Anterior cingulate cortex (tissue), 58 donors: ENCODE measurements at regions not wholly inside any gene's neighbourhood (a gene's known extent, or its start where the extent isn't known, plus 50 kb on each side); places are given as distances from the start of the nearest gene placed in this dataset.

Source experiments
- DNase-seq, 58 donors: peaks; one replicate each; lab custom pipeline; 2025; lab: John Stamatoyannopoulos, UW

- DNase-seq: no peak
Measured at GRCh38 chr15:98568382-98569017, 79.8 kb upstream of the IGF1R start.

GRCh38 chr15:98570119-98570518, 78.2 kb upstream of the IGF1R start:
- no peak for DNase-seq

GRCh38 chr15:98580572-98580971, 67.8 kb upstream of the IGF1R start:
- no peak for DNase-seq

- no peak for DNase-seq
Measured at GRCh38 chr15:98581715-98582114, 66.6 kb upstream of the IGF1R start.

- DNase-seq: no peak
Measured at GRCh38 chr15:98582900-98583554, 65.3 kb upstream of the IGF1R start.

GRCh38 chr15:98583771-98584430, 64.4 kb upstream of the IGF1R start:
- no peak for DNase-seq

- DNase-seq: no peak
Measured at GRCh38 chr15:98586066-98586465, 62.3 kb upstream of the IGF1R start.

GRCh38 chr15:98592136-98592535, 56.2 kb upstream of the IGF1R start:
- no peak for DNase-seq

- DNase-seq: no peak
Measured at GRCh38 chr15:98596131-98596530, 52.2 kb upstream of the IGF1R start.

- no peak for DNase-seq
Measured at GRCh38 chr15:98596885-98597392, 51.4 kb upstream of the IGF1R start.

- no peak for DNase-seq
Measured at GRCh38 chr15:98597666-98598065, 50.7 kb upstream of the IGF1R start.
